ENCODE measurements at regions not wholly inside any gene's neighbourhood (a gene's known extent, or its start where the extent isn't known, plus 50 kb on each side); places are given as distances from the start of the nearest gene placed in this dataset.

- FAIRE-seq (no peak), DNase-seq (ENCODE audit: insufficient read length, low spot score) (no peak)
- no peak for TF ChIP-seq CTCF (IDR thresholded peaks at IDR 0.05; ENCODE audit: insufficient read depth, missing control alignments)
Observed at GRCh38 chr10:3445648-3446047, 273.1 kb upstream of the PITRM1 start.

DNA sequence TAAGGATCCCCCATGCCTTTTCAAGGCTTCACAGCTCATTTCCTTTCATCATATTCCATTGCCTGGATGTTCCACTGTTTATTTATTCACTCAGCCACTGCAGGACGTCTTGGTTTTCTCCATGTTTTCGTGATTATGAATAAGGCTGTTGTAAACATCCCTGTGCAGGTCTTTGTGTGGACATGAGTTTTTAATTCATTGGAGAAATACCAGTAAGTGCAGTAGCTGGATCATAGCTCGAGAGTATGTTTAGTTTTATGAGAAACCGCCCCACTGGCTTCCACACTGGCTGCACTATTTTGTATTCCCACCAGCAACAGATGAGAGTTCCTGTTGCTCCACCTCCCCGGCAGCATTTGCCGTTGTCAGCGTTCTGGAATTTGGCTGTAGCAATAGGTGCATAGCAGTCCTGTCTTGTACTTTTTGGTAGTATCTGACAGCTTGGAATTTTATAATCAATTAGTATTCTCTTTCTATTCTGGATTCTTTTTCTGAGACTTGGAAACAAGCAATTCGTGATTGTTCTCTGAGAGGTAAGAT is 269.9 kb upstream of the PITRM1 start:
- FAIRE-seq = no peak
- no peak for TF ChIP-seq CTCF (IDR thresholded peaks at IDR 0.05; ENCODE audit: insufficient read depth, missing control alignments)

GRCh38 chr10:3439183-3439582 is 266.6 kb upstream of the PITRM1 start:
- TF ChIP-seq CTCF (IDR thresholded peaks at IDR 0.05; ENCODE audit: insufficient read depth, missing control alignments) = no peak
- DNase-seq (ENCODE audit: insufficient read length, low spot score) = no peak
- FAIRE-seq = no peak

More for the DNA sequence above, 269.9 kb upstream of the PITRM1 start:
- no peak for DNase-seq (ENCODE audit: insufficient read length, low spot score)

- no peak for TF ChIP-seq CTCF (IDR thresholded peaks at IDR 0.05; ENCODE audit: insufficient read depth, missing control alignments)
- no peak for DNase-seq (ENCODE audit: insufficient read length, low spot score)
- FAIRE-seq = no peak
Observed at GRCh38 chr10:3438606-3439005, 266.0 kb upstream of the PITRM1 start.

- DNase-seq (ENCODE audit: insufficient read length, low spot score) = no peak
- FAIRE-seq = no peak
- TF ChIP-seq CTCF (IDR thresholded peaks at IDR 0.05; ENCODE audit: insufficient read depth, missing control alignments) = no peak
Observed at GRCh38 chr10:3435671-3436070, 263.1 kb upstream of the PITRM1 start.

GRCh38 chr10:3433988-3434387 is 261.4 kb upstream of the PITRM1 start:
- no peak for DNase-seq (ENCODE audit: insufficient read length, low spot score)
- no peak for TF ChIP-seq CTCF (IDR thresholded peaks at IDR 0.05; ENCODE audit: insufficient read depth, missing control alignments)
- no peak for FAIRE-seq

DNA sequence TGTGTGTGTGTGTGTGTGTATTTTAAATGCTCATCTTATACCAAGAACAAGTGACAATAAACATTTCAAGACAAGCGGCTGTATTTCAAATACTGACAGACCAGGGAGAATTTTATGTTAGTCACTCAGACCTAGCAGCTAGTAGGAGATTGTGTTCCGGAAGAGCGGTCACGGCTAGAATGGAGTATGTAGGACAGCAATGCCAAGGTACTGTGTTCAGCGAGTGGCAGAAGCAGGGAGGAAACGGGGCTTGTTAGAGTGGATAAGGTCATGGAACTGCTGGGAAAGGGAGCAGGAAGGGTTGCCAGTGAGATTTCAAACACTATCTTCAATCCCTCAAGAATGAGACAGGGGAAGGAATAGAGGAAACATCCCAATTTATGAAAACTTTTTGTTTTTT is 260.5 kb upstream of the PITRM1 start:
- no peak for TF ChIP-seq CTCF (IDR thresholded peaks at IDR 0.05; ENCODE audit: insufficient read depth, missing control alignments)
- FAIRE-seq (no peak), DNase-seq (ENCODE audit: insufficient read length, low spot score) (no peak)

Data from D721Med (cell line).